NCI-H1105 (cell line): ENCODE measurements at regions not wholly inside any gene's neighbourhood (a gene's known extent, or its start where the extent isn't known, plus 50 kb on each side); places are given as distances from the start of the nearest gene placed in this dataset.
"Not testable (repeated sequence)": the region's sequence is repeated elsewhere in the genome, so short reads cannot be mapped to it uniquely, and the experiment has no call there.

Experiments used
- DNase-seq: peaks from one replicate; lab custom pipeline; 2025; lab: John Stamatoyannopoulos, UW

GRCh38 chr20:29320216-29320949 is 1937.1 kb upstream of the DEFB115 start:
- not testable (repeated sequence) for DNase-seq

GRCh38 chr20:29323631-29324515 is 1933.6 kb upstream of the DEFB115 start:
- DNase-seq, result not testable (repeated sequence)

- DNase-seq, result not testable (repeated sequence)
These were observed 1932.8 kb upstream of the DEFB115 start for GRCh38 chr20:29324516-29325303.

- no peak for DNase-seq
These were observed 1932.2 kb upstream of the DEFB115 start for GRCh38 chr20:29325304-29325640.

DNA sequence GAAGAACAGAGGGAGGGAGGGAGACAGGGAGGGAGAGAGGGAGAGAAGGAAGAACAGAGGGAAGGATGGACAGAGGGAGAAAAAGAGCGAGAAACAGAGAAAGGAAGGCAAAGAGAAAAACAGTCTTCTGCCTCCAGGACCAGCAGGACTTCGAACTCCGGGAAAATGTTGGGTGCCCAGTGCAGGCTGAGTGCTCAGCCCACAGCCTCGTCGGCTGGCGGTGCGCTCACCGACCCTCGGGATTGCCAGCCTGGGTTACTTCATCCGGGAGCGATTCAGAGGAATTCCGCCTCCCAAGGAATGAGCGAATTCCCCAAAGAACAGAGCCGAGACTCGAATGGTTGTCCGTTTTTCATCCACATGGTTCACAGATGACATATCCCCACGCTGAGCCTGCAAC is 1931.7 kb upstream of the DEFB115 start:
- not testable (repeated sequence) for DNase-seq

- DNase-seq, result no peak
These were observed 1930.9 kb upstream of the DEFB115 start for GRCh38 chr20:29326376-29327070.

GRCh38 chr20:29327600-29328420 is 1929.7 kb upstream of the DEFB115 start:
- not testable (repeated sequence) for DNase-seq

- DNase-seq, result not testable (repeated sequence)
These were observed 1926.9 kb upstream of the DEFB115 start for GRCh38 chr20:29330429-29331115.

- DNase-seq, result no peak
These were observed 1907.6 kb upstream of the DEFB115 start for GRCh38 chr20:29349836-29350235.

DNA sequence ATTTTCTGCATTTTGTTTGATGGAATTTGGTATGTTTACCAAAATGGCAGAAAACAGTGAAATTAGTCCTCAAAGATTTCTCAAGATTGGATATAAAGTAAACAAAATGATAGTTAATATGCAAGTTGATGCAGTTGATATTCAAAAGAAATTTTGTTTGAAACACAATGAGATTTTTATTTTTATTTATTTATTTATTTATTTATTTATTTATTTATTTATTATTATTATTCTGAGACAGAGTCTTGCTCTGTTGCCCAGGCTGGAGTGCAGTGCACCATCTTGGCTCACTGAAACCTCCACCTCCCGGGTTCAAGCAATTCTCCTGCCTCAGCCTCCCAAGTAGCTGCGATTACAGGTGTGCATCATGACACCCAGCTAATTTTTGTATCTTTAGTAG is 1881.5 kb upstream of the DEFB115 start:
- not testable (repeated sequence) for DNase-seq

- DNase-seq, result not testable (repeated sequence)
These were observed 1864.6 kb upstream of the DEFB115 start for GRCh38 chr20:29392853-29393252.

- no peak for DNase-seq
These were observed 1849.3 kb upstream of the DEFB115 start for GRCh38 chr20:29408034-29408695.

DNA sequence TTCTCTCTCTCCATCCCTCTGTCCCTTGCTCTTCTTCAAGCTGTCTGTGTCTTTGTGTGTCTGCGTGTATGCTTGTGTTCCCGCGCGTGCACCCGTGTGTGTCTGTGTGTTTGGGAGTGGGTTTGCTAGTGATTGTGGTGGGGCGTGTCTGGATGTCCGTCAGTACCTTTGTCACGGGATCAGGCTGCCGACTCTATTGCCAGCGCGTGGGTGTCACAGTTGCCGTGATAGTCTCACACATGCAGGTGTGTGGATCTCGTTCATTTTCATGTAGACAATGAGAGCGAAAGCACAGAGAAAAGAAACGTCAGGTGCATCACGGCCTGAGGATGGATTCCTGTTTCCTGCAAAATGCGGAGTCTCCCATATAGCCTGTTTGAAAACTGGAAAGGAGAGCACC is 1848.8 kb upstream of the DEFB115 start:
- DNase-seq, result not testable (repeated sequence)

GRCh38 chr20:29409160-29409689 is 1848.2 kb upstream of the DEFB115 start:
- not testable (repeated sequence) for DNase-seq

GRCh38 chr20:29409833-29410805 is 1847.3 kb upstream of the DEFB115 start:
- DNase-seq, result no peak

DNA sequence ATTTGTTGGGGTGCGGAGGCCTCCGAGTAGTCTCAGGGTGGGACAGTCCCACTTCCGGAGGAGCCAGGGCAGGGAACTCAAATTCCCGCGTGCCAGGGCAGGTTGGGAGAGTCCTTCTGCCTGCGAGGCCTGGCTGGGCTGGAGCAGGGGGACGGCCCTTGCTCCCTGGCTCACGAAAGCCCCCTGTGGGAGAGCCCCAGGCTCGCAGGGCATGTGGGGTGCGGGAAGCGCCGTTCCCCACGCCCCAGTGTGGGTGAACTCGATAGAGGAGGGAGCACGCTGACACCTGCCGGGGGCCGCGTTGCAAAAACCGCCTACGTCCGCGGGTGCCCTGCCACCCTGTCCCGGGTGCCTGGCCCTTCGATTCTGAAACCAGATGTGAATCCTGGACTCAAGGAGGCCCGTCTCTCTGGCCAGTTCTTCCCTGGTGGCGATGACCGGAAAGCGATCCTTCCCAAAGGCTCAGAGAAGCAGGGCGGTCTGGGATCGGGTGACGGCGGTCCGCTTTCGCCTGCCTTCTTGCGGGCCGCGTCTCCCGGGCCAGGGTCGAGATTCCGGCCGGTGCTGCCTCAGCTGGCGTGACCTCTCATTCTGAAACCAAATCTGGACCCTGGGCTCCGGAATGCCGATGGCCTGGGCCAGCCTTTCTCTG is 1846.5 kb upstream of the DEFB115 start:
- DNase-seq, result no peak

- DNase-seq, result not testable (repeated sequence)
These were observed 1846.0 kb upstream of the DEFB115 start for GRCh38 chr20:29411458-29411820.

GRCh38 chr20:29419378-29419777 is 1838.1 kb upstream of the DEFB115 start:
- DNase-seq, result no peak
